SU-DHL-6 (cell line): ENCODE measurements at regions not wholly inside any gene's neighbourhood (a gene's known extent, or its start where the extent isn't known, plus 50 kb on each side); places are given as distances from the start of the nearest gene placed in this dataset.

Source experiments
- H2AFZ ChIP-seq: fragments of 200-600 bp; sonication (generic); 2 replicates; pipeline ENCODE4 v1.6.1; 2014; ENCODE audit warnings: low read depth, mild to moderate bottlenecking, moderate library complexity, mixed read lengths, antibody characterized with exemption, low read length; ENCODE audit not compliant: severe bottlenecking
- H3F3A ChIP-seq: fragments of 200-600 bp; shearing (Covaris generic); 2 replicates; pipeline ENCODE4 v1.6.0; 2016; ENCODE audit warnings: antibody characterized with exemption, mild to moderate bottlenecking; ENCODE audit not compliant: insufficient read depth
- H3K27ac ChIP-seq: fragments of 200-600 bp; sonication (generic); 2 replicates; pipeline ENCODE4 v1.5.1; 2016; ENCODE audit warnings: low read depth, mild to moderate bottlenecking, low read length, moderate library complexity, mixed read lengths
- H3K27me3 ChIP-seq: fragments of 200-600 bp; sonication (generic), shearing (Covaris generic); 2 replicates; pipeline ENCODE4 v1.6.0; 2014; ENCODE audit warnings: mild to moderate bottlenecking, low read length
- H3K36me3 ChIP-seq: fragments of 200-600 bp; sonication (generic); 2 replicates; pipeline ENCODE4 v1.6.1; 2014; ENCODE audit warnings: mild to moderate bottlenecking, low read length, mixed read lengths
- H3K4me2 ChIP-seq: fragments of 300-600, 200-600 bp; shearing (Covaris generic), sonication (generic); 2 replicates; pipeline ENCODE4 v1.6.0; 2014; ENCODE audit warnings: low read length, low read depth, mild to moderate bottlenecking; ENCODE audit not compliant: poor library complexity, severe bottlenecking
- H3K4me3 ChIP-seq: fragments of 200-600 bp; sonication (generic); 2 replicates; pipeline ENCODE4 v1.5.1; 2014; ENCODE audit warnings: antibody characterized with exemption, low read length, mild to moderate bottlenecking, mixed read lengths; ENCODE audit not compliant: insufficient read depth, poor library complexity, severe bottlenecking
- H3K79me2 ChIP-seq: fragments of 200-600 bp; sonication (generic); 2 replicates; pipeline ENCODE4 v1.6.1; 2014; ENCODE audit warnings: mild to moderate bottlenecking, low read length, moderate library complexity; ENCODE audit not compliant: insufficient read depth
- H3K9ac ChIP-seq: fragments of 200-600 bp; sonication (generic); 2 replicates; pipeline ENCODE4 v1.7.0; 2014; ENCODE audit warnings: mild to moderate bottlenecking, low read length
- H3K9me2 ChIP-seq: fragments of 200-600 bp; sonication (generic); replicated peaks from 2 replicates; pipeline ENCODE4 v1.6.1; 2014; ENCODE audit warnings: low read length; ENCODE audit not compliant: insufficient read depth
- H3K9me3 ChIP-seq: fragments of 200-600 bp; sonication (generic); 2 replicates; pipeline ENCODE4 v1.6.1; 2014; ENCODE audit warnings: low read length, mixed read lengths; ENCODE audit not compliant: insufficient read depth
- H4K20me1 ChIP-seq: fragments of 200-600 bp; sonication (generic); 2 replicates; pipeline ENCODE4 v1.6.1; 2014; ENCODE audit warnings: low read depth, mild to moderate bottlenecking, antibody characterized with exemption, low read length, moderate library complexity, mixed read lengths
- CTCF ChIP-seq: fragments of 200-600 bp; sonication (generic); IDR thresholded peaks from one replicate; pipeline ENCODE4 v1.5.1; 2017; ENCODE audit warnings: antibody characterized with exemption, mild to moderate bottlenecking, low read length, moderate library complexity; ENCODE audit not compliant: insufficient read depth, poor library complexity, severe bottlenecking
- EZH2phosphoT487 ChIP-seq: fragments of 200-600 bp; sonication (generic), shearing (Covaris generic); conservative IDR thresholded peaks from 2 replicates; pipeline ENCODE4 v1.6.1; 2018; ENCODE audit warnings: mild to moderate bottlenecking, antibody characterized with exemption, low read length, moderate library complexity, mixed read lengths

GRCh38 chr19:27673986-27674385 is 1539.0 kb downstream of the UQCRFS1 start:
- Histone ChIP-seq H3K79me2 (no peaks in the 10 kb centered on the region), H3K4me3 (no peak overlapping the region), H3K9me2 (no peaks in the 10 kb centered on the region; the same call in 1 of the 2 replicates), H3K27ac (no peak overlapping the region), H3F3A (no peaks in the 10 kb centered on the region), H3K36me3 (no peaks in the 10 kb centered on the region), H3K27me3 (no peaks in the 10 kb centered on the region), H2AFZ (no peak overlapping the region), H3K4me2 (no peak overlapping the region), H3K9ac (no peak overlapping the region), H4K20me1 (no peaks in the 10 kb centered on the region), H3K9me3 (no peaks in the 10 kb centered on the region)
- no peak for TF ChIP-seq EZH2phosphoT487
- TF ChIP-seq CTCF = no peak

- Histone ChIP-seq H3K9me2 (no peaks in the 10 kb centered on the region; the same call in 1 of the 2 replicates), H4K20me1 (no peaks in the 10 kb centered on the region), H3F3A (no peaks in the 10 kb centered on the region), H3K79me2 (no peaks in the 10 kb centered on the region), H3K9ac (no peak overlapping the region), H3K36me3 (no peaks in the 10 kb centered on the region), H3K4me3 (no peak overlapping the region), H2AFZ (no peak overlapping the region), H3K9me3 (no peaks in the 10 kb centered on the region), H3K27me3 (no peaks in the 10 kb centered on the region), H3K27ac (no peak overlapping the region), H3K4me2 (no peak overlapping the region)
- TF ChIP-seq EZH2phosphoT487 = no peak
- TF ChIP-seq CTCF = no peak
These were observed 1540.5 kb downstream of the UQCRFS1 start for GRCh38 chr19:27672309-27673047.

- Histone ChIP-seq H3K4me2 (no peak overlapping the region), H2AFZ (no peak overlapping the region), H3K27me3 (no peaks in the 10 kb centered on the region), H3K36me3 (no peaks in the 10 kb centered on the region), H3K27ac (no peak overlapping the region), H3F3A (no peaks in the 10 kb centered on the region), H4K20me1 (no peaks in the 10 kb centered on the region), H3K79me2 (no peaks in the 10 kb centered on the region), H3K4me3 (no peak overlapping the region), H3K9me2 (no peaks in the 10 kb centered on the region; the same call in 1 of the 2 replicates), H3K9me3 (no peaks in the 10 kb centered on the region), H3K9ac (no peak overlapping the region)
- TF ChIP-seq CTCF (no peak), EZH2phosphoT487 (no peak)
These were observed 1541.1 kb downstream of the UQCRFS1 start for GRCh38 chr19:27671876-27672275.
